Muscle layer of duodenum (tissue), 2 donors: ENCODE measurements at regions not wholly inside any gene's neighbourhood (a gene's known extent, or its start where the extent isn't known, plus 50 kb on each side); places are given as distances from the start of the nearest gene placed in this dataset.

ENCODE experiments used
- H3K27ac ChIP-seq: one replicate; pipeline ENCODE4 v1.7.0; 2013; ENCODE audit warnings: mild to moderate bottlenecking, low read length
- H3K27me3 ChIP-seq: one replicate; pipeline ENCODE4 v1.7.0; 2013; ENCODE audit warnings: low read depth, mild to moderate bottlenecking, control low read depth, low read length
- H3K36me3 ChIP-seq, 2 donors: one replicate each; pipeline ENCODE4 v1.7.0; 2013; ENCODE audit warnings: low read length in 2 of 2, control low read depth in 1 of 2, mild to moderate bottlenecking in 1 of 2; ENCODE audit not compliant: insufficient read depth in 2 of 2, control insufficient read depth in 1 of 2
- H3K4me1 ChIP-seq, 2 donors: one replicate each; pipeline ENCODE4 v1.7.0; 2013; ENCODE audit warnings: low read length in 2 of 2, mild to moderate bottlenecking in 2 of 2, control low read depth in 1 of 2, moderate library complexity in 1 of 2; ENCODE audit not compliant: insufficient read depth in 2 of 2, control insufficient read depth in 1 of 2
- H3K4me3 ChIP-seq, 2 donors: one replicate each; pipeline ENCODE4 v1.7.0; 2013; ENCODE audit warnings: low read length in 2 of 2, low read depth in 1 of 2, mild to moderate bottlenecking in 1 of 2
- H3K9me3 ChIP-seq, 2 donors: one replicate each; pipeline ENCODE4 v1.7.0; 2013; ENCODE audit warnings: low read length in 2 of 2, control low read depth in 1 of 2, mild to moderate bottlenecking in 1 of 2; ENCODE audit not compliant: control insufficient read depth in 1 of 2
- donor health status: healthy.

GRCh38 chr9:80049096-80049782, 477.5 kb downstream of the TLE4 start:
- H3K27me3 ChIP-seq = no peaks in the 10 kb centered on the region
- no peaks in the 10 kb centered on the region for H3K4me1 ChIP-seq
- H3K27ac ChIP-seq = no peak overlapping the region
- H3K4me3 ChIP-seq = no peak overlapping the region
- no peaks in the 10 kb centered on the region for H3K36me3 ChIP-seq
- H3K9me3 ChIP-seq = peaks cover 0 to 12% of the 10 kb centered on the region in 2 donors

- Histone ChIP-seq H3K27ac (no peak overlapping the region), H3K36me3 (no peaks in the 10 kb centered on the region)
Observed at GRCh38 chr9:80046481-80046880, 474.7 kb downstream of the TLE4 start.

GRCh38 chr9:80041821-80042220, 470.1 kb downstream of the TLE4 start:
- Histone ChIP-seq H3K4me3 (no peak overlapping the region), H3K4me1 (no peaks in the 10 kb centered on the region), H3K27ac (no peak overlapping the region), H3K36me3 (no peaks in the 10 kb centered on the region), H3K27me3 (no peaks in the 10 kb centered on the region), H3K9me3 (no peaks in the 10 kb centered on the region)

More at GRCh38 chr9:80046481-80046880, 474.7 kb downstream of the TLE4 start:
- no peak overlapping the region for H3K4me3 ChIP-seq
- no peaks in the 10 kb centered on the region for H3K27me3 ChIP-seq
- H3K4me1 ChIP-seq = no peaks in the 10 kb centered on the region
- no peaks in the 10 kb centered on the region for H3K9me3 ChIP-seq

GRCh38 chr9:80040457-80040856, 468.7 kb downstream of the TLE4 start:
- no peaks in the 10 kb centered on the region for H3K36me3 ChIP-seq
- no peak overlapping the region for H3K4me3 ChIP-seq
- H3K27ac ChIP-seq = no peak overlapping the region

GRCh38 chr9:80030801-80031200, 459.0 kb downstream of the TLE4 start:
- H3K27ac ChIP-seq = no peak overlapping the region

More at GRCh38 chr9:80040457-80040856, 468.7 kb downstream of the TLE4 start:
- no peaks in the 10 kb centered on the region for H3K9me3 ChIP-seq
- no peaks in the 10 kb centered on the region for H3K4me1 ChIP-seq
- H3K27me3 ChIP-seq = no peaks in the 10 kb centered on the region

GRCh38 chr9:80028501-80028900, 456.7 kb downstream of the TLE4 start:
- Histone ChIP-seq H3K4me1 (no peaks in the 10 kb centered on the region), H3K27me3 (no peaks in the 10 kb centered on the region), H3K9me3 (no peaks in the 10 kb centered on the region), H3K36me3 (no peaks in the 10 kb centered on the region), H3K27ac (no peak overlapping the region), H3K4me3 (no peak overlapping the region)

More at GRCh38 chr9:80030801-80031200, 459.0 kb downstream of the TLE4 start:
- H3K36me3 ChIP-seq = no peaks in the 10 kb centered on the region
- no peaks in the 10 kb centered on the region for H3K9me3 ChIP-seq
- H3K4me1 ChIP-seq = no peaks in the 10 kb centered on the region
- no peaks in the 10 kb centered on the region for H3K27me3 ChIP-seq
- H3K4me3 ChIP-seq = no peak overlapping the region

GRCh38 chr9:80025796-80026520, 454.2 kb downstream of the TLE4 start:
- Histone ChIP-seq H3K9me3 (no peaks in the 10 kb centered on the region), H3K27ac (no peak overlapping the region), H3K36me3 (no peaks in the 10 kb centered on the region), H3K4me3 (no peak overlapping the region), H3K4me1 (no peaks in the 10 kb centered on the region), H3K27me3 (no peaks in the 10 kb centered on the region)

- H3K36me3 ChIP-seq = no peaks in the 10 kb centered on the region
- no peak overlapping the region for H3K4me3 ChIP-seq
- H3K27ac ChIP-seq = no peak overlapping the region
- no peaks in the 10 kb centered on the region for H3K4me1 ChIP-seq
- H3K27me3 ChIP-seq = no peaks in the 10 kb centered on the region
- no peaks in the 10 kb centered on the region for H3K9me3 ChIP-seq
Observed at GRCh38 chr9:80025131-80025530, 453.4 kb downstream of the TLE4 start.

- no peaks in the 10 kb centered on the region for H3K27me3 ChIP-seq
- H3K27ac ChIP-seq = no peak overlapping the region
- no peaks in the 10 kb centered on the region for H3K36me3 ChIP-seq
- no peaks in the 10 kb centered on the region for H3K4me1 ChIP-seq
- H3K4me3 ChIP-seq = no peak overlapping the region
- H3K9me3 ChIP-seq = no peaks in the 10 kb centered on the region
Observed at GRCh38 chr9:80020530-80020929, 448.8 kb downstream of the TLE4 start.

- Histone ChIP-seq H3K4me1 (no peaks in the 10 kb centered on the region), H3K36me3 (no peaks in the 10 kb centered on the region), H3K4me3 (no peak overlapping the region), H3K27me3 (no peaks in the 10 kb centered on the region), H3K27ac (no peak overlapping the region), H3K9me3 (no peaks in the 10 kb centered on the region)
Observed at GRCh38 chr9:80020056-80020455, 448.3 kb downstream of the TLE4 start.

GRCh38 chr9:80013891-80014290, 442.1 kb downstream of the TLE4 start:
- H3K9me3 ChIP-seq = peaks cover 0 to 4% of the 10 kb centered on the region in 2 donors
- no peaks in the 10 kb centered on the region for H3K4me1 ChIP-seq
- H3K4me3 ChIP-seq = no peak overlapping the region
- H3K27me3 ChIP-seq = no peaks in the 10 kb centered on the region
- H3K36me3 ChIP-seq = no peaks in the 10 kb centered on the region
- H3K27ac ChIP-seq = no peak overlapping the region
